H1 (cell line): ENCODE measurements at regions not wholly inside any gene's neighbourhood (a gene's known extent, or its start where the extent isn't known, plus 50 kb on each side); places are given as distances from the start of the nearest gene placed in this dataset.

Experiments used
- CTCF ChIA-PET: fragments of 300-600 bp; sonication (Branson Sonifier 250); formaldehyde crosslinking; loops from one replicate; lab custom pipeline; 2021; ENCODE audit not compliant: partially characterized antibody; lab: Charles Lee
- POLR2A ChIA-PET: fragments of 300-600 bp; sonication (Branson Sonifier 250); formaldehyde crosslinking; loops from one replicate; lab custom pipeline; 2021; ENCODE audit warnings: inconsistent platforms; ENCODE audit not compliant: partially characterized antibody; lab: Charles Lee
- DNase-seq, 2 experiments: peaks; one replicate each; pipeline versions ENCODE4 v3.0.0 to v3.0.0-alpha.2; 2010 to 2022; ENCODE audit warnings: low spot score in 2 of 2, low read depth in 1 of 2, mixed read lengths in 1 of 2
- FAIRE-seq: peaks from 2 replicates; lab custom pipeline; 2011; peaks lifted over from hg19 to GRCh38; lab: Jason Lieb, UNC
- H2AFZ ChIP-seq: 2 replicates; pipeline ENCODE4 v1.8.1; 2012; ENCODE audit warnings: low read length, inconsistent platforms
- H2AK5ac ChIP-seq: 2 replicates; pipeline ENCODE4 v1.6.1; 2013; ENCODE audit warnings: low read depth, low read length
- H2BK120ac ChIP-seq: replicated peaks from 2 replicates; pipeline ENCODE3; 2013; ENCODE audit warnings: low read depth, low read length, inconsistent platforms
- H2BK12ac ChIP-seq: 2 replicates; pipeline ENCODE4 v1.6.1; 2013; ENCODE audit warnings: low read depth, low read length
- H2BK15ac ChIP-seq: 2 replicates; pipeline ENCODE4 v1.6.1; 2013; ENCODE audit warnings: low read length
- H2BK20ac ChIP-seq: 2 replicates; pipeline ENCODE4 v1.6.1; 2013; ENCODE audit warnings: low read length
- H2BK5ac ChIP-seq: 2 replicates; pipeline ENCODE4 v1.6.1; 2013; ENCODE audit warnings: low read depth, low read length
- H3K14ac ChIP-seq: 2 replicates; pipeline ENCODE4 v1.6.1; 2013; ENCODE audit warnings: inconsistent platforms; ENCODE audit not compliant: insufficient read length
- H3K18ac ChIP-seq: 2 replicates; pipeline ENCODE4 v1.6.1; 2013; ENCODE audit warnings: low read length; ENCODE audit errors: extremely low read depth
- H3K23ac ChIP-seq: 2 replicates; pipeline ENCODE4 v1.6.1; 2013; ENCODE audit warnings: inconsistent platforms; ENCODE audit not compliant: insufficient read length
- H3K23me2 ChIP-seq: 2 replicates; pipeline ENCODE4 v1.6.1; 2013; ENCODE audit warnings: low read depth, low read length
- H3K27ac ChIP-seq: 2 replicates; pipeline ENCODE4 v1.6.1; 2011; ENCODE audit warnings: low read depth, low read length, inconsistent platforms
- H3K27me3 ChIP-seq, 4 experiments: replicated peaks in 1 of 4; 1 replicate in 1 of 4; 2 replicates in 3 of 4; pipeline versions ENCODE4 v1.6.1 to v1.8.1; 2011 to 2013; ENCODE audit warnings: low read length in 3 of 4, mild to moderate bottlenecking in 3 of 4, inconsistent platforms in 2 of 4, mixed read lengths in 2 of 4, moderate library complexity in 1 of 4; ENCODE audit not compliant: control insufficient read depth in 3 of 4, insufficient read depth in 3 of 4; ENCODE audit errors: extremely low read depth in 1 of 4
- H3K36me3 ChIP-seq, 4 experiments: 2 replicates each; pipeline versions ENCODE4 v1.6.1 to v1.8.1; 2011 to 2013; ENCODE audit warnings: mild to moderate bottlenecking in 4 of 4, low read length in 3 of 4, moderate library complexity in 2 of 4, control low read depth in 1 of 4, inconsistent platforms in 1 of 4; ENCODE audit not compliant: insufficient read depth in 4 of 4, control insufficient read depth in 2 of 4
- H3K4ac ChIP-seq: replicated peaks from 2 replicates; pipeline ENCODE3; 2013; ENCODE audit warnings: low read length, low read depth, mixed read lengths, inconsistent platforms; ENCODE audit not compliant: insufficient read length
- H3K4me1 ChIP-seq, 4 experiments: replicated peaks in 1 of 4; 1 replicate in 1 of 4; 2 replicates in 3 of 4; pipeline versions ENCODE4 v1.6.1 to v1.8.1; 2011 to 2013; ENCODE audit warnings: low read length in 3 of 4, inconsistent platforms in 2 of 4, mixed read lengths in 1 of 4; ENCODE audit not compliant: insufficient read depth in 4 of 4, control insufficient read depth in 3 of 4
- H3K4me2 ChIP-seq, 2 experiments: 2 replicates each; pipeline versions ENCODE4 v1.6.1 to v1.8.1; 2011 to 2013; ENCODE audit warnings: low read depth in 2 of 2, low read length in 2 of 2, control low read depth in 1 of 2, inconsistent platforms in 1 of 2, mild to moderate bottlenecking in 1 of 2; ENCODE audit not compliant: insufficient read depth in 1 of 2
- H3K4me3 ChIP-seq, 4 experiments: fragments of 200-600, 300-600 bp in 1 of 4; sonication (generic), shearing (Covaris generic), sonication (Bioruptor Twin) in 1 of 4; 2 replicates each; pipeline versions ENCODE4 v1.5.1 to v1.8.1; 2011 to 2016; ENCODE audit warnings: low read length in 4 of 4, low read depth in 3 of 4, control low read depth in 2 of 4, inconsistent platforms in 2 of 4, mild to moderate bottlenecking in 2 of 4, mixed read lengths in 1 of 4, moderate library complexity in 1 of 4; ENCODE audit not compliant: insufficient read depth in 2 of 4; ENCODE audit errors: extremely low read depth in 1 of 4
- H3K56ac ChIP-seq: replicated peaks from 2 replicates; pipeline ENCODE3; 2013; ENCODE audit warnings: low read depth, mild to moderate bottlenecking, mixed read lengths, low read length, inconsistent platforms; ENCODE audit not compliant: insufficient read length
- H3K79me1 ChIP-seq: 2 replicates; pipeline ENCODE4 v1.6.1; 2013; ENCODE audit warnings: low read depth, low read length, control low read depth
- H3K79me2 ChIP-seq, 2 experiments: 2 replicates each; pipeline versions ENCODE4 v1.6.1 to v1.8.1; 2012 to 2013; ENCODE audit warnings: low read length in 2 of 2, mild to moderate bottlenecking in 2 of 2, inconsistent platforms in 1 of 2; ENCODE audit not compliant: insufficient read depth in 2 of 2, control insufficient read depth in 1 of 2
- H3K9ac ChIP-seq, 4 experiments: replicated peaks in 1 of 4; 1 replicate in 1 of 4; 2 replicates in 3 of 4; pipeline versions ENCODE4 v1.6.1 to v1.8.1; 2011 to 2013; ENCODE audit warnings: low read depth in 3 of 4, low read length in 3 of 4, control low read depth in 2 of 4, mild to moderate bottlenecking in 2 of 4, moderate library complexity in 2 of 4, inconsistent platforms in 1 of 4; ENCODE audit errors: extremely low read depth in 1 of 4
- H3K9me3 ChIP-seq, 2 experiments: 2 replicates each; pipeline versions ENCODE4 v1.6.1 to v1.8.1; 2012 to 2013; ENCODE audit warnings: mild to moderate bottlenecking in 2 of 2, moderate library complexity in 2 of 2, control low read depth in 1 of 2, inconsistent platforms in 1 of 2, low read depth in 1 of 2, low read length in 1 of 2, mixed read lengths in 1 of 2; ENCODE audit not compliant: insufficient read depth in 2 of 2
- H4K20me1 ChIP-seq, 2 experiments: replicated peaks in 1 of 2; 2 replicates each; pipeline versions ENCODE3 to v1.8.1; 2011 to 2013; ENCODE audit warnings: inconsistent platforms in 2 of 2, low read length in 2 of 2, mild to moderate bottlenecking in 1 of 2; ENCODE audit not compliant: insufficient read depth in 2 of 2, control insufficient read depth in 1 of 2
- H4K5ac ChIP-seq: 2 replicates; pipeline ENCODE4 v1.6.1; 2013; ENCODE audit warnings: low read length, low read depth, mixed read lengths, inconsistent platforms; ENCODE audit not compliant: insufficient read length
- H4K8ac ChIP-seq: 2 replicates; pipeline ENCODE4 v1.8.0; 2013; ENCODE audit warnings: mild to moderate bottlenecking, moderate library complexity, low read length, inconsistent platforms; ENCODE audit not compliant: insufficient read depth; ENCODE audit errors: extremely low read depth
- H4K91ac ChIP-seq: replicated peaks from 2 replicates; pipeline ENCODE3; 2013; ENCODE audit warnings: low read length, mixed read lengths, inconsistent platforms; ENCODE audit not compliant: insufficient read length
- CBX8 ChIP-seq: fragments of 300-800, 300-1000 bp; sonication (generic); IDR thresholded peaks from 2 replicates; pipeline ENCODE4 v1.7.1; 2016; ENCODE audit warnings: low read depth, low read length, borderline replicate concordance
- CEBPB ChIP-seq: IDR thresholded peaks from 2 replicates; pipeline ENCODE4 v1.6.1; 2012; ENCODE audit warnings: low read depth, low read length
- HDAC6 ChIP-seq: IDR thresholded peaks from one replicate; pipeline ENCODE4 v1.7.1; 2012; ENCODE audit warnings: low read depth, mild to moderate bottlenecking, inconsistent platforms, low read length, moderate library complexity
- JUN ChIP-seq: IDR thresholded peaks from 2 replicates; pipeline ENCODE4 v1.6.1; 2011; ENCODE audit warnings: low read depth, mild to moderate bottlenecking, improper control_type of control experiment, low read length
- KDM4A ChIP-seq: IDR thresholded peaks from one replicate; pipeline ENCODE4 v1.7.1; 2012; ENCODE audit warnings: low read depth, mild to moderate bottlenecking, moderate library complexity, low read length, inconsistent platforms; ENCODE audit not compliant: severe bottlenecking
- KDM5A ChIP-seq: fragments of 200-600 bp; IDR thresholded peaks from 2 replicates; pipeline ENCODE4 v1.7.1; 2012; ENCODE audit warnings: mild to moderate bottlenecking, low read length, inconsistent platforms, mixed read lengths
- RAD21 ChIP-seq, 2 experiments: IDR thresholded peaks in 1 of 2; conservative IDR thresholded peaks in 1 of 2; 2 replicates each; pipeline ENCODE4 v1.6.1; 2011; ENCODE audit warnings: low read depth in 2 of 2, low read length in 2 of 2, improper control_type of control experiment in 1 of 2, inconsistent platforms in 1 of 2, mild to moderate bottlenecking in 1 of 2, moderate library complexity in 1 of 2
- SIN3A ChIP-seq, 2 experiments: IDR thresholded peaks in 1 of 2; conservative IDR thresholded peaks in 1 of 2; 2 replicates each; pipeline ENCODE4 v1.6.1; 2011 to 2012; ENCODE audit warnings: low read length in 2 of 2, improper control_type of control experiment in 1 of 2, low read depth in 1 of 2, mild to moderate bottlenecking in 1 of 2
- SRF ChIP-seq: IDR thresholded peaks from 2 replicates; pipeline ENCODE4 v1.6.1; 2011; ENCODE audit warnings: mild to moderate bottlenecking, low read depth, low read length, moderate library complexity
- YY1 ChIP-seq: IDR thresholded peaks from 2 replicates; pipeline ENCODE4 v1.6.1; 2011; ENCODE audit warnings: low read depth, mild to moderate bottlenecking, low read length
- WGBS, 2 experiments: shearing (Covaris generic) in 1 of 2; methylation state at CpG; one replicate each; pipeline versions ENCODE4 v1.1.6 to v1.1.7; 2013 to 2015; ENCODE audit warnings: low lambda C conversion rate in 2 of 2, mixed read lengths in 2 of 2, inconsistent platforms in 1 of 2, low coverage in 1 of 2, missing lambda C conversion rate in 1 of 2; ENCODE audit not compliant: insufficient replicate concordance in 2 of 2, insufficient coverage in 1 of 2, insufficient read length in 1 of 2; ENCODE audit errors: extremely low coverage in 1 of 2, missing lambda C conversion rate in 1 of 2; 5-methylcytosine and 5-hydroxymethylcytosine counted together

- DNase-seq = no peak
- Histone ChIP-seq H3K56ac (no peak overlapping the region), H2BK15ac (no peak overlapping the region), H3K9ac (no peak overlapping the region), H3K9me3 (no peaks in the 10 kb centered on the region), H2BK20ac (no peak overlapping the region), H3K14ac (no peak overlapping the region), H4K91ac (no peak overlapping the region)
- CTCF ChIA-PET = interaction anchor here (0.6 to 2.2 kb wide), 2 partner anchors 11 to 486 kb away, joined by 4 to 9 read pairs; no protein-coding TSS in a partner anchor
- TF ChIP-seq HDAC6 (no peak), SIN3A (conservative IDR thresholded peaks at IDR 0.05 in 1 of 2, IDR thresholded peaks at IDR 0.05 in 1 of 2; ENCODE audit: low read depth in 1 of 2, low read length in 2 of 2) (no peak), CBX8 (no peak), KDM5A (no peak), JUN (no peak), CEBPB (no peak), YY1 (no peak), SRF (no peak), KDM4A (no peak), RAD21 (IDR thresholded peaks at IDR 0.05 in 1 of 2, conservative IDR thresholded peaks at IDR 0.05 in 1 of 2; ENCODE audit: low read depth in 2 of 2, low read length in 2 of 2) (no peak)
- TF ChIP-seq, all 59 proteins: peak for 0
- Histone ChIP-seq H3K4me2 (no peak overlapping the region), H3K4me1 (peaks cover 0 to 18% (median 12%) of the 10 kb centered on the region in 4 experiments; a peak in 6 of 7 replicates), H2AFZ (no peak overlapping the region), H3K79me2 (no peaks in the 10 kb centered on the region), H3K23me2 (no peaks in the 10 kb centered on the region; the same call in 1 of the 2 replicates), H2AK5ac (no peak overlapping the region), H2BK120ac (no peak overlapping the region), H3K23ac (no peak overlapping the region), H4K8ac (no peak overlapping the region), H3K79me1 (no peaks in the 10 kb centered on the region), H3K36me3 (no peaks in the 10 kb centered on the region), H2BK5ac (no peak overlapping the region), H4K20me1 (no peaks in the 10 kb centered on the region), H3K27ac (no peak overlapping the region), H3K4me3 (no peak overlapping the region), H4K5ac (no peak overlapping the region), H2BK12ac (no peak overlapping the region), H3K18ac (no peak overlapping the region), H3K27me3 (no peaks in the 10 kb centered on the region; a peak in 1 of 7 replicates), H3K4ac (no peak overlapping the region)
- POLR2A ChIA-PET = no interaction called here
- FAIRE-seq = no peak
- 94% methylated on average over 16 of the region's 16 CpGs; no CpG with 5 or more reads in 1 of the 2 experiments for WGBS, 2 experiments
These were observed 176.3 kb upstream of the BMPER start for GRCh38 chr7:33728873-33729551.
